Right atrium auricular region (tissue), 2 donors: ENCODE measurements at regions not wholly inside any gene's neighbourhood (a gene's known extent, or its start where the extent isn't known, plus 50 kb on each side); places are given as distances from the start of the nearest gene placed in this dataset.

Source experiments
- DNase-seq: peaks from one replicate; pipeline ENCODE4 v3.0.0-alpha.2; 2019; ENCODE audit warnings: low spot score
- H3K27ac ChIP-seq, 2 donors: fragments of 200-600 bp; sonication (generic); 1 replicate in 1 of 2; 2 replicates in 1 of 2; pipeline ENCODE4 v1.5.1; 2016 to 2019
- H3K27me3 ChIP-seq, 2 donors: fragments of 200-600 bp; sonication (generic); one replicate each; pipeline versions ENCODE4 v1.5.1 to v1.6.0; 2017 to 2019
- H3K36me3 ChIP-seq: fragments of 200-600 bp; sonication (generic); one replicate; pipeline ENCODE4 v1.5.1; 2016
- H3K4me1 ChIP-seq, 2 donors: fragments of 200-600 bp; sonication (generic); one replicate each; pipeline versions ENCODE4 v1.5.1 to v1.6.0; 2017 to 2019
- H3K4me3 ChIP-seq, 2 donors: fragments of 200-600 bp; sonication (generic); 1 replicate in 1 of 2; 2 replicates in 1 of 2; pipeline ENCODE4 v1.5.1; 2017 to 2019; ENCODE audit warnings: mild to moderate bottlenecking in 1 of 2, moderate library complexity in 1 of 2
- H3K9me3 ChIP-seq, 2 donors: fragments of 200-600 bp; sonication (generic); one replicate each; pipeline ENCODE4 v1.5.1; 2019
- TF ChIP-seq, protein P1 (sequence below), 2 donors: fragments of 200-600 bp; sonication (generic); IDR thresholded peaks; one replicate each; pipeline ENCODE4 v1.5.1; 2019; ENCODE audit warnings: antibody characterized with exemption in 2 of 2

DNA sequence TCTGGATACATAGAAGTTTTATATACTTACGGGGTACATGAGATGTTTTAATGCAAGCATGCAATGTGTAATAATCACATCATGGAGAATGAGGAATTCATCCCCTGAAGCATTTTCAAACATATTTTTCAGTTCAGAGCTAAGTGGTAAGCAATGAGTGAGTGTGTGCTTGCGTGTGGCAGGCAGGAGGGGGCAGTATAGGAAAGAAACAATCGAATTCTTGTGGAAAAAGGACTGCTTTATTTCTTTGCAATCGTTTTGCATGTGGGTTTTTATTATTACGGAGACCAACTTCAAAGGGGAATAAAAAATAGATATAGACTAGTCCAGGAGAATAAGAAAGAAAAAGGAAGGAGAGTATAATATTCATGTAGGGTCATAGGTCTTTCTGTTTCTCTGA, 271.6 kb downstream of the CHL1 start:
- no peaks in the 10 kb centered on the region for H3K4me1 ChIP-seq
- TF ChIP-seq, protein P1, sequence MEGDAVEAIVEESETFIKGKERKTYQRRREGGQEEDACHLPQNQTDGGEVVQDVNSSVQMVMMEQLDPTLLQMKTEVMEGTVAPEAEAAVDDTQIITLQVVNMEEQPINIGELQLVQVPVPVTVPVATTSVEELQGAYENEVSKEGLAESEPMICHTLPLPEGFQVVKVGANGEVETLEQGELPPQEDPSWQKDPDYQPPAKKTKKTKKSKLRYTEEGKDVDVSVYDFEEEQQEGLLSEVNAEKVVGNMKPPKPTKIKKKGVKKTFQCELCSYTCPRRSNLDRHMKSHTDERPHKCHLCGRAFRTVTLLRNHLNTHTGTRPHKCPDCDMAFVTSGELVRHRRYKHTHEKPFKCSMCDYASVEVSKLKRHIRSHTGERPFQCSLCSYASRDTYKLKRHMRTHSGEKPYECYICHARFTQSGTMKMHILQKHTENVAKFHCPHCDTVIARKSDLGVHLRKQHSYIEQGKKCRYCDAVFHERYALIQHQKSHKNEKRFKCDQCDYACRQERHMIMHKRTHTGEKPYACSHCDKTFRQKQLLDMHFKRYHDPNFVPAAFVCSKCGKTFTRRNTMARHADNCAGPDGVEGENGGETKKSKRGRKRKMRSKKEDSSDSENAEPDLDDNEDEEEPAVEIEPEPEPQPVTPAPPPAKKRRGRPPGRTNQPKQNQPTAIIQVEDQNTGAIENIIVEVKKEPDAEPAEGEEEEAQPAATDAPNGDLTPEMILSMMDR (IDR thresholded peaks at IDR 0.05), result peak in 1 of 2 donors; percentile 46

DNA sequence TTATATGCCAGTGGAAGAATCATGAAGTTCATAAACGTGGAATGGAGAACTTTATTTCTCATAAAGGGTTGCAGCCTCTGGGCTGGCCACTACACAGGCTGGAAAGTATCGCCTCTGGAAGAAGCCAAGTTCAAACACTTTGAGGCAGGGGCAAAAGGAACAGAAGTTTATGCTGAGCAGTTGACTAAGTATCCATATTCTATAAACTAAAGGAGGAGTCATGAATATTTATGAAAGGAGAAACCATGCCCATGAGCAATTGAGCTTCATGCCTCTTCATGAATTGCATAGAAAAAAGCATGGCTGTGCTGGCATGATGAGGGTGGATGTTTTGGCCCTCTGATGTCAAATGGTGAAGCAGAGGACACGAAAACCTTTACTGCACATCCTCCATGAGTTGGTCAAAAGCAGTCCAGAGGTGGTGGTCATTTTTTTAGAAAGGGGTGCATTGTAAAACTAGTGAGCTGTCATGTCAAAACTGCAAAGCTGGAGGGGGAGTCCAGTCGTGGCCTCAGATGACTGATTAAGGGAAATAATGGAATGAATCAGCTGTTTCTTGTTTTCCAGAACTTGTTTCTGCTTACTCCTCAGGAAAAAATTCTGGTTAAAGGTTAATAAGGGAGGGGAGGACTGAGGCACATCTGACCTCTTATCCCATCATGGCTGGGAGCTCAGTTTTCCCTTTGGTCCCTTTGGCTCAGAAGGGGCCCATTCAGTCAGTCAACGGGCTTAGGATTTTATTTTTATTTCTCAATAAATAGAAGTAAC, 276.7 kb downstream of the CHL1 start:
- Histone ChIP-seq H3K9me3 (peaks cover 0 to 7% of the 10 kb centered on the region in 2 donors), H3K36me3 (no peaks in the 10 kb centered on the region), H3K27ac (no peak overlapping the region), H3K27me3 (no peaks in the 10 kb centered on the region), H3K4me1 (no peaks in the 10 kb centered on the region), H3K4me3 (no peak overlapping the region)
- TF ChIP-seq, protein P1 (IDR thresholded peaks at IDR 0.05), result no peak
- no peak for DNase-seq

More for the DNA sequence above, 271.6 kb downstream of the CHL1 start:
- no peak overlapping the region for H3K27ac ChIP-seq
- DNase-seq, result no peak
- H3K27me3 ChIP-seq, result no peaks in the 10 kb centered on the region
- H3K9me3 ChIP-seq, result no peaks in the 10 kb centered on the region
- H3K4me3 ChIP-seq, result no peak overlapping the region
- no peaks in the 10 kb centered on the region for H3K36me3 ChIP-seq

DNA sequence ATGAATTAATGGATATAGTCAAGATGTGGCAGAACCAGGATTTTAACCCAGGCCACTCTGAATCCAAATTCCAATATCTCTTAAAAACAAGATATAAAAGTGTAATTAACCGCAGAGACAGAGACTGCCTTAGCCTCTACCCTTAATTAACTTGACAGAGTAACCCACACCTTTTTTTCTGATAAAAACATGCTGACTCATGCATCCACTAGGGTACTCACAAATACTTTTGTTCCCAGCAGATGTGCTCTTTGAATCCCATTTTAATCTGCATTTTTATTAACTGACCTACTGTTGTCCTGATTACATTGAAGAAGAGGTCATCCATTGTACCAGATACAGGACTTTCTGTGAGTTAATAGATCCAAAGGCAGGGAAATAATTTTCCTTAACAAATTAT, 278.3 kb downstream of the CHL1 start:
- Histone ChIP-seq H3K27ac (no peak overlapping the region), H3K27me3 (no peaks in the 10 kb centered on the region), H3K4me3 (no peak overlapping the region), H3K4me1 (no peaks in the 10 kb centered on the region), H3K36me3 (no peaks in the 10 kb centered on the region), H3K9me3 (peaks cover 0 to 16% of the 10 kb centered on the region in 2 donors)
- TF ChIP-seq, protein P1 (IDR thresholded peaks at IDR 0.05), result no peak
- DNase-seq, result no peak

DNA sequence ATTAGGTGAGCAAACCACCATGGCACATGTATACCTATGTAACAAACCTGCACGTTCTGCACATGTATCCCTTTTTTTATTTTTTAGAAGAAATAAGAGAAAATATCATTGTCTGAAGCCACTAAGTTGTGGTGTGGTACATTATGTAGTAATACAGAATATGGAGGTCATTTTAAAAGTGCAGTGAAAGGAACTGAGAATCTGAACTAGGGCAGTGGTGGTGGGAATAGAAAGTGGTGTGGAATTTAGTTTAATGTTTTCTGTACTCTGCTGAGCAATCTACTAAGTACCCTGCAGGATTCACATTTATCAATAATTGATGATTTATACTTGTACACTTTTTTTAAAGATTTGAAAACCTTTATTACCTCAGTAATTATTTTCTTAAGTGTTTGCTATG, 283.5 kb downstream of the CHL1 start:
- Histone ChIP-seq H3K4me3 (no peak overlapping the region), H3K27me3 (no peaks in the 10 kb centered on the region), H3K4me1 (no peaks in the 10 kb centered on the region), H3K9me3 (peaks cover 0 to 13% of the 10 kb centered on the region in 2 donors), H3K36me3 (no peaks in the 10 kb centered on the region), H3K27ac (no peak overlapping the region)
- no peak for DNase-seq
- TF ChIP-seq, protein P1 (IDR thresholded peaks at IDR 0.05), result no peak

DNA sequence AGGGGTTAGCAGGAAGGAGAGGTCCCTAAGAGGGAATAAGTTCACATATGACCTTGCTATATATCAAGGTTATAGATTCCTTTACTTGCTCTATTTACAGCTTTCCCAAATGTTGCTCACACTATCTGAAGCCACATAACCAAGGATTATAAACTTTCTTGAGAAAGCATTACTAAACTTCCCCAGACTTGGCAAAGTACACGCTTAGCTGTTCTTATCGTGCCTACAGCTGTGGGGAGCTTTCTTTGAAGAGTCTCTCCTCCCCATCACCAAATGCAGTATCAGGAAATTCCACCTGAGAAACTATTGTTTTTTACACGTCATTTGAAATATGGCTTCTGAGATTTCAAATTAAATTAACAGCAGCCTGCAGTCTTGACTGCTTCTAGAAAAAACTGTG, 284.5 kb downstream of the CHL1 start:
- Histone ChIP-seq H3K27ac (no peak overlapping the region), H3K36me3 (no peaks in the 10 kb centered on the region), H3K4me1 (no peaks in the 10 kb centered on the region), H3K9me3 (peaks cover 0 to 12% of the 10 kb centered on the region in 2 donors), H3K4me3 (no peak overlapping the region), H3K27me3 (no peaks in the 10 kb centered on the region)
- TF ChIP-seq, protein P1 (IDR thresholded peaks at IDR 0.05), result no peak
- no peak for DNase-seq

DNA sequence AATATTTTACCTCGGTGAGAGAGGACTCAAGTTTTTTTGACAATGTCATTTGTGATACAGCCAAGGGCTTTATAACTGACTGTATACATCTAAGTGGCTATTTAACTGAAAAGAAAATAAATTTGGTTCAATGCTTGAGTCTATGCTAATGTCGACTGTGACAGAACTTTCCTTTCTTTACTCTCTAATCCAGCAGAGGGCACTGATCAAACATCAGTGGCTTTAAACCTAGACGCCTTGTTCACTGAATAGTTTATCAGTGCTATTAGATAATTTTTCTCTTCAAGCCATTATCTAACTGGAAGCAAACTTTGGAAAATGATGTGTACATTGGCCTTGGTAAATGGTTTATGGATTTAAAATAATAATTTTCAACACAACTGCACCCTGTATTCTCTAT, 285.1 kb downstream of the CHL1 start:
- Histone ChIP-seq H3K36me3 (no peaks in the 10 kb centered on the region), H3K27me3 (no peaks in the 10 kb centered on the region), H3K27ac (no peak overlapping the region), H3K9me3 (peaks cover 0 to 12% of the 10 kb centered on the region in 2 donors), H3K4me1 (no peaks in the 10 kb centered on the region), H3K4me3 (no peak overlapping the region)
- no peak for DNase-seq
- TF ChIP-seq, protein P1 (IDR thresholded peaks at IDR 0.05), result peak in 1 of 2 donors; percentile 32
